Fibroblast of skin of right quadriceps (primary cell): ENCODE measurements at regions not wholly inside any gene's neighbourhood (a gene's known extent, or its start where the extent isn't known, plus 50 kb on each side); places are given as distances from the start of the nearest gene placed in this dataset.
"Not testable (repeated sequence)": the region's sequence is repeated elsewhere in the genome, so short reads cannot be mapped to it uniquely, and the experiment has no call there.

Experiments used
- DNase-seq: peaks from one replicate; pipeline ENCODE4 v3.0.0-alpha.2; 2013

DNA sequence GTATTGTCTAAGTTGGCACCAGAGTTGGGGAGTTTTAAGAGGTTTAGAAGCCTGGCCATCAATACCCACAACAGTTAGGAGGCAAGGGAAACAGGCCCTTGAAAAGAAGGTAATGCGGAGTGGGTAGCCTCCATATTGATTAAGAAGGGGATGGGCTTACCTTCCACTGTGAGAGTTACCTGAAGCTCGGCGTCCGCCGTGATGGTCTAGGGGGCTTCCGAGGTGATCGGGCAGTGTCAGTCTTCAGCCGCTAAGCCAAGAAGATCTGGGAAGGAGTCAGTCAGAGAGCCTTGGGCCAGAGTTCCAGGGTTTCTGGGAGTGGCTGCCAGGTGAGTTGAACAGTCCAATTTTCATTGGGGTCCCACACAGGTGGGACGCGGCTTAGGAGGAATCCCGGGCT is 1085.8 kb downstream of the PCDH9 start:
- DNase-seq: not testable (repeated sequence)

GRCh38 chr13:66139701-66140100 is 1090.4 kb downstream of the PCDH9 start:
- no peak for DNase-seq

DNA sequence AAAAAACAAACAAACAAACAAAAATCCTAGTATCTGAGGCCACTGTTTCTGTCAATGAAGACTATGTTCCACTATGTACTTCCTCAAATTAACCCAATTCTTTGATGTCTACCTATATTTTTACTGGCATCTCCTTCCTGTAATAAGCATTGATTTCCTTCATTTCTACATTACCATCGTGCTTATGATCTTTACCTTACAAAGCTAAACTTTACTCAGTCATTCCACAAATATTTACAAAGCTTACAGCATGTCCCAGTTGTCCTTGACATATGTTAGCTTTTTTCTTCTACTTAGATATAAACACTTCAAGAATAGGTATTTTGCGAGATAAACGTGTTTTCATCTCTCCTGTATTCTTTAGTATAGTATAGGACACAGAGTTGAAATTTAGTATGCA is 1090.9 kb downstream of the PCDH9 start:
- DNase-seq: no peak

DNA sequence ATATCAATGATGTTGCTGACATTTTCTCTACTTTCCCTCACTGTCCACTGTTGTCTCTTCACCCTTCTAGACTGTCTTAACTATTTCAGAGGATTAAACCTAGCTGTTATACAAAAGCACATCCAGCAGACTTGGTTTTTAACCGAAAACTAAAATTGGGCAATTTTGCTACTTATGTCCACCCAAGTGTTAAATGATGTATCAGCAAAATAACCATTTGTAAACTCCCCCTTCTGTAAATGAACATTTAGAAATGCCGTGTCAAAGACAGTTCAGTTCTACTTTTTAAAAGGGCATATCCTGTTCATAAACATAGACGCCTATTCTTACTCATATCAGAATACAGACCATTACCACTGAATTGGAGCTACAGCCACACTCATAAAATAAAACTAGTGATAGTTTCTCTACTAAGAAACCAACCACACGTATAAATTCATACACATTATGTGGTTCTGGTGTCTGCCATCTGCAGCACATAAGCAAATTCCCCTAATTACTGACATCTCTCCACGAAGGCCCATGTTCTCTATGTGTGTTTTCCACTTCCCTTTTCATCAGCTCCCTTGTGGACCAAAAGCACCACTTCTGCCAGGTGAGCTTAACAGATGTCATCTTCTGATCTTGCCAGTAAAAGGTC is 1091.8 kb downstream of the PCDH9 start:
- no peak for DNase-seq

GRCh38 chr13:66137384-66137783 is 1092.8 kb downstream of the PCDH9 start:
- no peak for DNase-seq

- no peak for DNase-seq
Measured at GRCh38 chr13:66128692-66129269, 1101.4 kb downstream of the PCDH9 start.

DNA sequence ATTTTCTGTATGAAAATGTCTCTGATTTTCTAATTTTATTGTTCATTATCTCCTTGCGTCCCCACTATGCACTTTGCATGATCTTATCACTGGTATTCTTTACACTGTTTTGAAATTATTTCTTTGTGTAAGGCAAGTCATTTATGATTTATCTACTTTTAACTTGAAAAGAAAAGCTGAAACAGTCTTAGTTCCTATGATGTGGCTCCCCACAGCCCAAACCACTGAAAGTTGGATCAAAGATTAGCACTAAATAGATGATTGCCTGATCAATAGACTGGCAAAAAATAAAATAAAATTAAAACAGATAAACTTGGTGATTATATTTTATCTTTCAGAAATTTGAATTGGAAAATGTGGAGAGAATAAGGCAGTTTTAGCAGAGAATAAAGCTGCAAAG is 1101.9 kb downstream of the PCDH9 start:
- no peak for DNase-seq

DNA sequence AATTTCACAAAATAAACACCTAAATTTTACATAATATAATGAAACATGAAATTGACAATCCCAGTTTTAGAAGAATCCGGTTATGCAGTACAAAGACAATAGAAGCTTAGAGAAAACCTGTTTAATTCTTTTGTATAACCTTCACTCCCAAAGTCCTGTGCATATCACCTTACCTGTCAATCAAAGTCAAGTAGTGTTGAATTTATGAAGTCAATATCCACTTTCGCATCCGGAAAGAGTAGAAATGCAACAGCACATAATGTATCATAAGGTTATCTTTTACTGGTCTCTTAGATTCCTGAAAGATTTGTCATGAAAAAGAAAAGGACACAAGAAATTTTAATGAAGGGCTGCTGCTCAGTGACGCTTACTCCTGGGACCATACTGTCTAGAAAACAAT is 1112.6 kb downstream of the PCDH9 start:
- no peak for DNase-seq

DNA sequence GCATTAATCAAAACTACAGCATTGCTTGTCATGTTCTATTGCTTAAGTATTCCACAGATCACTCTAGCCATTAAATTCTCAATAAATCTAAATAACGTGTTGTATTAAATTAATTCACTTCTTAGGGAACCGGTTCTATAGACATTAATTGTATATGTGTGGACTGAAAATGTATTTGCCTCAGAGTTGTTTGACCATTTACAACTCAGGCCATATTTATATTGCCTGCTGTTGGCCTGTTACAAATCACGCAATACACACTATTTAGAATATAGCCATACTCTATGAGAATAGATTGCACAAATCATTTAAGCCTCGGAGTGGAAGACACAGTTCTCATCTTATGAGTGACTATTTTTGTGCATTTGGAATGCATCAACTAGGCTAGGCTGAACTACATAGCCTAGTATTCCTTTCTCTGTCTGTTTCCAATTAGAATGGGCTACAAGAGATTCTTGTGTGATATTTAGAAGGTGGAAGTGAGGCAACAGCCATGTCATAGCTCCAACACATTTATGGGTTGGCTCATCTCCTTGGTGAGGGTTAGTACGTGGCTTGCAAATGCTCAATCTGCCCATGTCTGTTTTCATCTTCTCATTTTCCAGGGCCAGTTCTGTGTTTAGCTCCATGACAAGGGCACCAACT is 1116.1 kb downstream of the PCDH9 start:
- peak; percentile 83 for DNase-seq

DNA sequence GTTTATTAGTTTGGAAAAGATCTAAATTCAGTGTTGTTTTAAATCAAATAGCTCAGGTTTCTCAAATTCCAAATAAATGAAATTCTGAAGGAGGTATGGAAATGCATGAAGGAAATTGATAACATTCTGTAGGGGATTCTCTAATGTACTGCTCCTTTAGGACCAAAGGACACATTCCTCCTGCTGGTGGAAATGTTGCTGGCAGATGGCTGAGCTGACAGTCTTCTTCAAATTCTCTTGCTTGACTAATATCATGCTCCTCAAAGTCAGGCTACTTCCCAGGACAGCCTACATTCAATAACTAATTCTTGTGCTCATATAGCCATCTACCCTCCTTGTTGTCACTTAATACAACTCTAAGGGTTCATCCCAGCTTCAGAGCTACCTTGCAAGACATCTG is 1118.5 kb downstream of the PCDH9 start:
- DNase-seq: no peak

DNA sequence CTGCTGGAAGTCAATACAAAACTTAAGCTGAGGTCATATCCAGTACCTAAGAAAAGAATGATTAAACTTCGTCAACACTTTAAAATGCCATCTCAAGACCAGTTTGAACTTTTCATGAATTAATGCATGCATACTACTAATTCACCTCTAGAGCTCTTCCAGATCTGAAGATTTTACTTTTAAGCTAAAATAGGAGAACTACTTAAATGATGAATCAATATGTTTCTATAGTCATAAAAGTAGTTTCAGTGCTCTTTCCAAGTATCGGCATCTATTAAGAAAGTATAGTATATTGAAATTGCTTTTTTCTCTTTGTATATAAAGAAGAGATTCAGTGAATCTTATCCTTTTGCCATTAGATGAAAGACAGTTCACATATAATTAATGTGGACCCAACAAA is 1123.9 kb downstream of the PCDH9 start:
- DNase-seq: no peak

GRCh38 chr13:66102864-66103263 is 1127.3 kb downstream of the PCDH9 start:
- peak; percentile 33 for DNase-seq

- no peak for DNase-seq
Measured at GRCh38 chr13:66099825-66100224, 1130.3 kb downstream of the PCDH9 start.

DNA sequence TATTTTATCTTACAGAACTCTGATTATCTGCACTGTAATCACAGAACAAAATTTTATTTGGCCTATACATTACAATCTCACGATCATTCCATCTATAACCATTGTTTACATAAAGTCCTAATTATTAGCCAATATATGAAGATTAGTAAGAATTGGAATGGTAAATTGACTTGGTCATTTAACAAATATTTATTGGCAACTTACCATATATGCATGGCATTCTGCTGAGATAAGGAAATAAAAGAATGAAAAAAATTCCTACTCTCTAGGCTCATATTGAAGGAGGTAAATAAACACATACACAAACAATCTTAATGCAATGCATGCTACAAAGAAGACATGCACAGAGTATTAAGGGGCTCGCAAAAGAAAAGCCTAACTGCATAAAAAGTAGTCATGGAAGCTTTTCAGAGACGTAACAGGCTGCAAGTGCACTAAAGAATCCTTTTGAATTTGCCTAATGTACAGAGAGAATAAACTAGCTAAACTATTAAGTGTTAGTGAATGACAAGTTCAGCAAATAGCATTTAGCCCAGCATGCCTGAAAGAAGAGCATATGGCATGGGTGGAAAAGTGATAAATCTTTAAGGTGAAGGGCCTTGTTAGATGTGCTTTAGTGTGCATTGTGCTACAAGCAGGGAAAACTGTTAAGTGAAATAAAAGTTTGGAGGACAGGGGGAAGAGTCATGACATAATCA is 1131.1 kb downstream of the PCDH9 start:
- DNase-seq: peak; percentile 24

GRCh38 chr13:66089711-66090110 is 1140.4 kb downstream of the PCDH9 start:
- DNase-seq: no peak

DNA sequence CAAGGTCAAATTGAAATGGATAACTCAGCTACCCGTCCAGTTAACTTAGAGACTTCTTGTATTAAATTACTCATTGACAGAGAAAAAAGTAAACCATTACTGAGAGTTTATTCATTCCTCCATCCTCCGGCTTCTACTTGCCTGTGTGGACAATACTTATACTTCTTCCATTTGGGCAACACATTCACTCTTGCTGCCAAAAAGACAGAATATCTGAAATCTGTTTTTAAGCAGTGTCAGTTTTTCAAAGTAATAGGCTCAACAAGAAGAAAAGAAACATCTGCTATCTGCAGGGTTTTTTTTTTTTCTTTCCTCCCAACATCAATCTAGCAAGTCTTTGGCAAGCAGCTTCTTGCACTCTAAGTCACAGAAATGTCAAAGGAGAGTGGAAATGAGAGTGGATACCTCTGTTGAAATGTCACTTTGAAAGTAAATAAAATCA is 1142.8 kb downstream of the PCDH9 start:
- DNase-seq: no peak

GRCh38 chr13:66077132-66077689 is 1152.9 kb downstream of the PCDH9 start:
- DNase-seq: no peak

GRCh38 chr13:66076417-66076816 is 1153.7 kb downstream of the PCDH9 start:
- peak; percentile 20 for DNase-seq

GRCh38 chr13:66074018-66074615 is 1156.0 kb downstream of the PCDH9 start:
- DNase-seq: no peak

GRCh38 chr13:66072097-66072496 is 1158.0 kb downstream of the PCDH9 start:
- DNase-seq: not testable (repeated sequence)

DNA sequence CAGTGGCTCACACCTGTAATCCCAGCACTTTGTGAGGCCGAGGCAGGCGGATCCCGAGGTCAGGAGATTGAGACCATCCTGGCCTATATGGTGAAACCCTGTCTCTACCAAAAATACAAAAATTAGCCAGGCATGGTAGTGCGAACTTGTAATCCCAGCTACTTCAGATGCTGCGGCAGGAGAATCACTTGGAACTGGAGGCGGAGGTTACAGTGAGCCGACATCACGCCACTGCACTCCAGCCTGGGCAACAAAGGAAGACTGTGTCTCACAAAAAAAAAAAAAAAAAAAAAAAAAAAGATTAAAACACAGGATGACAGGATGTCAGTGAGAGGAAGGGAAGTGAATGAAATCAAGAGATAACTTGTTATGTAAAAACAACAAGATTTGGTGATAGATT is 1158.5 kb downstream of the PCDH9 start:
- DNase-seq: no peak

- DNase-seq: no peak
Measured at GRCh38 chr13:66071029-66071428, 1159.1 kb downstream of the PCDH9 start.

GRCh38 chr13:66069570-66069969 is 1160.6 kb downstream of the PCDH9 start:
- DNase-seq: peak; percentile 28
